T-helper 17 cell (primary cell): ENCODE measurements at regions not wholly inside any gene's neighbourhood (a gene's known extent, or its start where the extent isn't known, plus 50 kb on each side); places are given as distances from the start of the nearest gene placed in this dataset.
"Not testable (repeated sequence)": the region's sequence is repeated elsewhere in the genome, so short reads cannot be mapped to it uniquely, and the experiment has no call there.

ENCODE experiments used
- ATAC-seq: fragments of 150-1000 bp; cut with Tn5 transposase; 2 replicates; pipeline ENCODE4 v1.10.0; 2021; ENCODE audit warnings: mild to moderate bottlenecking, moderate library complexity
- DNase-seq, 3 donors: peaks; one replicate each; pipeline versions ENCODE4 v3.0.0 to v3.0.0-alpha.2; 2020 to 2021
- H3K9me3 ChIP-seq: one replicate; pipeline ENCODE4 v1.7.0; 2013; ENCODE audit warnings: low read length, mild to moderate bottlenecking; ENCODE audit not compliant: control insufficient read depth, poor library complexity, severe bottlenecking
- H3K27ac Mint-ChIP-seq: one replicate; pipeline ENCODE4 v1.8.0; 2022; ENCODE audit warnings: mild to moderate bottlenecking, moderate library complexity, mixed read lengths
- H3K27me3 Mint-ChIP-seq: one replicate; pipeline ENCODE4 v1.8.0; 2022; ENCODE audit warnings: mixed read lengths
- H3K36me3 Mint-ChIP-seq: one replicate; pipeline ENCODE4 v1.8.0; 2022; ENCODE audit warnings: low read depth, mixed read lengths
- H3K4me1 Mint-ChIP-seq: one replicate; pipeline ENCODE4 v1.8.0; 2022; ENCODE audit warnings: mild to moderate bottlenecking, mixed read lengths
- H3K4me3 Mint-ChIP-seq: one replicate; pipeline ENCODE4 v1.8.0; 2022; ENCODE audit warnings: mild to moderate bottlenecking, moderate library complexity, mixed read lengths

DNA sequence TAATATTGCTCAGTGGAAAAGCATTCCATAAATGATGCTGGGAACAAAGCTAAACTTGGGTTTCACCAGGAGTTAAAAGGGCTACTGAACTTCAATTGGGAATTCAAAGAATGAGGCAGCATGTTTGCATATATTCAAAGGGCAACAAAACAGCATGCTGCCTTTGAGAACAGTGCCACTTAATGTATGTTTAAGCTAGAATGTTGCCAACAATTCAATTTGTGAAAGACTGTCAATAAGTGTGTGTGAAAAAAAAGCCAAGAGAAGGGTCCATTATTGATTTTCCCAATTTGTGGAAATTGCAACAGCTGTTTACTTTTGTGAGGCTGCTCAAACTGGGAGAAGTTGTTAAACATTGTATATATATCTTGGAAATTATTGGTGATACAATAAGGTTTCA lies 701.9 kb upstream of the ACTRT1 start:
- Mint-ChIP-seq H3K4me1 (no peaks in the 10 kb centered on the region), H3K36me3 (no peaks in the 10 kb centered on the region), H3K4me3 (no peak overlapping the region), H3K27me3 (no peaks in the 10 kb centered on the region), H3K27ac (no peak overlapping the region)
- DNase-seq (no peak), ATAC-seq (no peak)
- no peaks in the 10 kb centered on the region for H3K9me3 ChIP-seq

DNA sequence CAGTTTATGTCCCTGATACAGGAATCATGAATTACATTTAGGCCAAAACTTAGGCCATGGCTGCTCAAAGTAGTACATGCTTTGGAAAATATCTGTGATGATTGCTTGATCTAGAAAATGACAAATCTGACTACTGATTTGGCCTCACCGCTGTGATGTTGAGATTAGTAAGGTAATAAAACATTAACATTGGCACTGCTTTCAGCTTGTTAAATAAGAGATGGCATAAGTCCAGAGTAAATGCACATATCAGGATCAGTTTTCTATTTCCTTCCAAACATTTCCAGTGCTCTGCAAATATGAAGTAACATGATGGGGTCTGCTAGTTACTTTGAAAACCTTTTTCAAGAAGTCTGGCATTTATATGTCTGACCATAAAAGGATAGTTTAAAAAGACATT lies 687.3 kb upstream of the ACTRT1 start:
- DNase-seq = no peak
- H3K9me3 ChIP-seq = no peaks in the 10 kb centered on the region
- no peaks in the 10 kb centered on the region for H3K36me3 Mint-ChIP-seq
- no peaks in the 10 kb centered on the region for H3K4me1 Mint-ChIP-seq
- no peaks in the 10 kb centered on the region for H3K27me3 Mint-ChIP-seq
- ATAC-seq = no peak
- H3K4me3 Mint-ChIP-seq = no peak overlapping the region
- no peak overlapping the region for H3K27ac Mint-ChIP-seq

DNA sequence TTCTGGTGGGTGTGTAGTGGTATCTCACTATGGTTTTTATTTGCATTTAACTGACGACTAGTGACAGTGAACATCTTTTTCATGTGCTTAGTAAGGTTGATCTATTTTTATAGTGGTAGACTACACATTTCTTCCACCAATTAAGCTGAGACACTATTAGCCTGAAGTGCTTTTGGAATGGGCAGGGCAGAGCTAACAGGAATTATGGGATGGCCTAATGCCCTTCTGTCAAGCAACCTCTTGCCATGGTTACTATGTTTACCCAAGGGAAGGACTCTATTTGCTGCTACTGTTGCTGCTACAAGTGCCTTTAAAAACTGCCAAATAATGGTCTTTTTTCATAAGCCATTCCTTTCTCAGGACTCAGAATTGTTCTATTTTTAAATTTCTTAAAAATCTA lies 676.7 kb upstream of the ACTRT1 start:
- Mint-ChIP-seq H3K36me3 (no peaks in the 10 kb centered on the region), H3K4me1 (no peaks in the 10 kb centered on the region), H3K4me3 (no peak overlapping the region), H3K27me3 (no peaks in the 10 kb centered on the region), H3K27ac (no peak overlapping the region)
- ATAC-seq (no peak), DNase-seq (no peak)
- H3K9me3 ChIP-seq = no peaks in the 10 kb centered on the region

DNA sequence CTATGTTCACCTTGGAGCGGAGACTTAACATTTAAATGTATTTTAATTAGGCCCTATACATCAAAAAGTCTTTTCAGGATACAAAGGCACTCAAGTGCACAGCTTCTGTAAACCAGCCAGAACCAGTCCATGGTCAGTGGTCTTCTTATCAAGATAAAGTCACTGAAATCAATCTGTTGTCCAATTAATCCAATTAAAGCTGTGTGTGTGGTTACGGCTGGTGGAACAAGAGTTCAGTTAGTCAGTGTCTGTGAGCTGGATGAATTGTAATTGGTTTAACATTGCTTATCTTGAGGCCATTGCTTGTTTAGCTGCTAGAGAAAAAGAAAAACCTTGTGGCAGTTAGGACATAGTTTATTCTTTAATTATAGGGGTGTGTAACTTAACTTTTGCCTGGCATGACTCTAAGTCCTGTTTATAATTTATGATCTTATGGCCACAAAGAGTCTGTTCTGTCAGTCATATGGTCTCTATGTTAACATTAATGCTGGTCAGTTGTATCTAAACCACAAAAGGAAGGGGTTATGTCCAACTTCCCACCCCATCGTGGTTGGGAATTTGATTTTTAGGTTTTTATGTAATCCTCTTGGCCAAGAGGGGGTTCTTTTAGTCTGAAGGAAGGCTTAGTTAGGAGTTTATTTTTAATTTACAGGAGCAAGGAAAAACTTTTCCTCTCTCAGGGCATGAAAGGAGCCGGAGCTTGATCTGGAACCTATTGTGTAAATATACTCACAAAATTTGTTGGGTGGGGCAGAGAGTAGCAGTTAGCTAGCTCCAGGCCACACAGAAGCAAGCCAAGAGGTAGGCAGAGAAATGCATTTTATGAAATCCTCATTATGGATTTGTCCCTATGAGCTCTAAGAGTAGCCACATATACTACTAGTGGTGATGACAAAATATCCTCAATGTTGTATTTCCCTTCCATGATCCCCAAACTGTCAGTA lies 665.7 kb upstream of the ACTRT1 start:
- no peaks in the 10 kb centered on the region for H3K9me3 ChIP-seq
- H3K27me3 Mint-ChIP-seq = no peaks in the 10 kb centered on the region
- H3K4me3 Mint-ChIP-seq = no peak overlapping the region

DNA sequence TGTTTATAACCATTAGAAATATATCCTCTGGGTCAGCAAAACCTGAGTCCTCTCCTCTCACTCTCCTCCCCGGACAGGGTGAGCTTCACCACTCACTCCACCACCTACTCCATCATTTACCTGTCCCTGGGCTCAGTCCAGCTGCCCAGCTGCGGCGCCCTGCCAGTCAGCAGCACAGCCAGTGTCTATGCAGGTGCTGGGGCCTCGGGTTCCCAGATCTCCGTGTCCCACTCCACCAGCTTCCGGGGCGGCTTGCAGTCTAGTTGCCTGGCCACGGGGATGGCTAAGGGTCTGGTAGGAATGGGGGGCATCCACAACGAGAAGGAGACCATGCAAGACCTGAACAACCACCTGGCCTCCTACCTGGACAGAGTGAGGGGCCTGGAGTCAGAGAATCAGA lies 662.2 kb upstream of the ACTRT1 start:
- H3K9me3 ChIP-seq = no peaks in the 10 kb centered on the region
- Mint-ChIP-seq H3K27me3 (no peaks in the 10 kb centered on the region), H3K4me1 (no peaks in the 10 kb centered on the region), H3K36me3 (no peaks in the 10 kb centered on the region), H3K4me3 (peak overlapping the region; percentile 12), H3K27ac (no peak overlapping the region)
- no peak for DNase-seq
- no peak for ATAC-seq

More for the DNA sequence above, 665.7 kb upstream of the ACTRT1 start:
- ATAC-seq (no peak), DNase-seq (no peak)
- Mint-ChIP-seq H3K36me3 (no peaks in the 10 kb centered on the region), H3K4me1 (no peaks in the 10 kb centered on the region), H3K27ac (no peak overlapping the region)

DNA sequence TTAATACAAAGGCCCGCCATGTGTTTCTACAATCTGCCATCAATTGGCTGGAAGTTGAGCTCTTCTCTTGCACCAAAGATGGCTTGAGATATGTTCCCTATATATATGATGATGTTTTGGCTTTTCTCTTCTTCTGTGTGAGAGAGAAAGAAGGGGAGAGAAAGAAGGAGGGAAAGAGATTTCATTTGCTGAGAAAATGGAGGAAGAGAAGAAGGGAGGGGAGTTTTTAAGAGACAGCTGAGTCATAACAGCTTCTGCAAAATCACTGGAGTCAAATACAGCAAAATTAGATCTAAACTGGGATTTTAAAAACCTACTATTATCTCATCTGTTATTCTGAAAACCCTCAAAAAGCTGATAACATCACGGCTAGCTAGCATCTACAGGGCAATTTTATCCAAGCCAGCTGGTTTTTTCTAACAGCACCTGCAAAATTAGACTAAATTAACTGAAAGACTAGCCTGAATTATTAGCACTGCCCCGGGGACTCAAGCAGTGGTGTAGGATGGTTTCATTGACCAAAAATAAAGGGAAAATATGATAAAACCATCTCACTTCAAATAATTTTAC lies 647.6 kb upstream of the ACTRT1 start:
- Mint-ChIP-seq H3K27me3 (no peaks in the 10 kb centered on the region), H3K4me3 (no peak overlapping the region), H3K36me3 (no peaks in the 10 kb centered on the region), H3K4me1 (no peaks in the 10 kb centered on the region), H3K27ac (no peak overlapping the region)
- DNase-seq (no peak), ATAC-seq (no peak)
- H3K9me3 ChIP-seq = no peaks in the 10 kb centered on the region

DNA sequence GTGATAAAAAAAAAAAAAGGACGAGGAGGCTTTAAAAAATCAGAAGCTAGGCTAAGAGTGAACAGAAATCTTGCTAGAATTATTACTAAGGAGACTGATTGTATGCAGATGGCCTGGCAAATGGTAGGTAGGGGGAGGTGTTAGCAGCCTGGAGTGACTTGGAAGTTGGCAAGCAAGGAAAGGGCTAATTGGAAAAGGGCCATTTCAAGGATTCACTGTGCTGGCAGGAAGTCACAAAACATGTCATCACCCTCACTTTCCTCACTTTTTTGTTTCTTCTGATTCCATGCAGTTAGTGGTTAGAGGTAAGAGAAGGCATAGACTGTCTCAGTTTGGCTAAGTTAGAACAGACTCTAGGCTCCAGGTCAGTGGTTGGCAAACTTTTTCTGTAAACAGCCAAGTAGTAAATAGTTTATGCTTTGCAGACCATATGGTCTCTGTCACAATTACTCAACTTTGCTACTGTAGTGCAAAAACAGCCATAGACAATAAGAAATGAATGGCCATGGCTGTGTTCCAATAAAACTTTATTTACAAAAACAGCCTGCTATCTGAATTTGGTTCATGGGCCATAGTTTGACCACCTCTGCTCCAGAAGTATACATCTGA lies 646.5 kb upstream of the ACTRT1 start:
- no peaks in the 10 kb centered on the region for H3K36me3 Mint-ChIP-seq
- H3K27ac Mint-ChIP-seq = no peak overlapping the region
- ATAC-seq (no peak), DNase-seq (no peak)
- no peak overlapping the region for H3K4me3 Mint-ChIP-seq
- H3K4me1 Mint-ChIP-seq = no peaks in the 10 kb centered on the region
- no peaks in the 10 kb centered on the region for H3K27me3 Mint-ChIP-seq
- H3K9me3 ChIP-seq = no peaks in the 10 kb centered on the region

DNA sequence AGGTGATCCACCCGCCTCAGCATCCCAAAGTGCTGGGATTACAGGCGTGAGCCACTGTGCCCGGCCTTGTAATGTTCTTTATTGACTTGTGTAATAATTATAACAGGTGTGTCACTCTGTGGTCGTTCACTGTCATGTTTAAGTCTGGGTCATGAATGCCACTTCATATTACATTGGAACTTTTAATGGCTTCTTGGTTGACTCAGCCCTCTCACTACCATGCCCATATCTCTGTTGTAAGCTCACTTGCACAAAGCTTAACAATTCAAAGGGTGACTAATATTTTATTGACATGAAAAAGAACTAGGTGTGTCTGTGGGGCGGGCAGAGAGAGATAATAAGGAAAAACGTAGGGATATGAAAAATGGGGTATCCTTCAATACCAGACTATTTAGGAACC lies 639.7 kb upstream of the ACTRT1 start:
- no peaks in the 10 kb centered on the region for H3K36me3 Mint-ChIP-seq
- H3K4me3 Mint-ChIP-seq = no peak overlapping the region
- no peak for ATAC-seq
- no peaks in the 10 kb centered on the region for H3K4me1 Mint-ChIP-seq
- H3K27ac Mint-ChIP-seq = no peak overlapping the region
- no peak for DNase-seq
- H3K9me3 ChIP-seq = no peaks in the 10 kb centered on the region
- H3K27me3 Mint-ChIP-seq = no peaks in the 10 kb centered on the region

DNA sequence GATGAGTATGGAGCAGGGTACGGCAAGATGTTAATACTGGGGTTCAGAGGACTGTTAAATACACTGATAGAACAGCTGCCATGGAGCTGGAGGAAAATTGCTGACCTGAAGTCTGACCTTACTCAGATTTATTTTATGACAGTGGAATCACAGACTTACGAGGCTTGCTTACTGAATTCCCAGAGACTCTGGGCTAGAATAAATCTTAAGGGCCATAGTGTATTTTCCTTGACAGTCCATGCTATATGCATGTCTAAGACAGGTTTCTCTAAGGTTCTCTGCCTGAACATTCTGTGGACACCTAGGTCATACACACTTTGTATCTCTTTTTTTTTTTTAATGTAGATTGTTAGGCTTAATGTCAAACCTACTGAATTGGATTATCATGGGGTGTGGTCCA lies 633.2 kb upstream of the ACTRT1 start:
- DNase-seq (no peak), ATAC-seq (no peak)
- H3K36me3 Mint-ChIP-seq = no peaks in the 10 kb centered on the region
- no peaks in the 10 kb centered on the region for H3K27me3 Mint-ChIP-seq
- no peaks in the 10 kb centered on the region for H3K9me3 ChIP-seq
- no peaks in the 10 kb centered on the region for H3K4me1 Mint-ChIP-seq
- no peak overlapping the region for H3K4me3 Mint-ChIP-seq
- no peak overlapping the region for H3K27ac Mint-ChIP-seq

DNA sequence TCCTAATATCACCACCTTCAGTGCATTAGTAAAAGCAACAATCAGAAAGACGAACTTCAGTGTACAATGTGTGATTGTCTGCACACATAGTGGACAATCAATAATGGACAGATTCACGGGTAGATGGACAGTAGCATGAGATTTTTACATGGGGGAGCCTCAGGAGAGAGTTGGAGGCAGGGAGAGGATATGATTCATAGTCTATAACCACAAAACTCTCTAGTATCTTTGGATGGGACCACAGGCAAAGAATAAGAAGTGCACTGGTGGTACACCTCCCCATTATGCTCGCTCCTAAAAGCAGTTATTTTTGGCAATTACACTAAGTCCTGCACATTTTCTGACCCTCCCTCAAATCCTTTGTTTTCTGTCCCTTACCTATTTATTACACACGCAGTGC lies 624.4 kb upstream of the ACTRT1 start:
- H3K27ac Mint-ChIP-seq = no peak overlapping the region
- ATAC-seq (no peak), DNase-seq (no peak)
- H3K36me3 Mint-ChIP-seq = no peaks in the 10 kb centered on the region
- H3K9me3 ChIP-seq = no peaks in the 10 kb centered on the region
- no peak overlapping the region for H3K4me3 Mint-ChIP-seq
- H3K27me3 Mint-ChIP-seq = no peaks in the 10 kb centered on the region
- no peaks in the 10 kb centered on the region for H3K4me1 Mint-ChIP-seq

DNA sequence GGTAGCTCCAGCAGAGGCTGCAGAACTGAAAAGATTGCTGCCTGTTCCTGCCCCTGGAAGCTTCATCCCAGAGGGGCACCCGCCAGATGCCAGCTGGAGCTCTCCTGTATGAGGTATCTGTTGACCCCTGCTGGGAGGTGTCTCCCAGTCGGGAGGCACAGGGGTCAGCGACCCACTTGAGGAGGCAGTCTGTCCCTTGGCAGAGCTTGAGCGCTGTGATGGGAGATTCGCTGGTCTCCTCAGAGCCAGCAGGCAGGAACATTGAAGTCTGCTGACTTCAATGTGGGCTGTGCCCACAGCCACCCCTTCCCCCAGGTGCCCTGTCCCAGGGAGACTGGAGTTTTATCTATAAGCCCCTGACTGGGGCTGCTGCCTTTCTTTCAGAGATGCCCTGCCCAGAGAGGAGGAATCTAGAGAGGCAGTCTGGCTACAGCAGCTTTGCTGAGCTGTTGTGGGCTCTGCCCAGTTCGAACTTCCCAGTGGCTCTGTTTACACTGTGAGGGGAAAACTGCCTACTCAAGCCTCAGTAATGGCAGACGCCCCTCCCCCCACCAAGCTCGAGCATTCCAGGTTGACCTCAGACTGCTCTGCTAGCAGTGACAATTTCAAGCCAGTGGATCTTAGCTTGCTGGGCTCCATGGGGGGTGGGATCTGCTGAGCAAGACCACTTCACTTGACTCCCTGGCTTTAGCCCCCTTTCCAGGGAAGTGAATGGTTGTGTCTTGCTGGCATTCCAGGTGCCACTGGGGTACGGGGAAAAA lies 622.3 kb upstream of the ACTRT1 start:
- ATAC-seq, H3K9me3 ChIP-seq, H3K27ac Mint-ChIP-seq, H3K27me3 Mint-ChIP-seq, H3K4me3 Mint-ChIP-seq, H3K36me3 Mint-ChIP-seq, H3K4me1 Mint-ChIP-seq, DNase-seq: not testable (repeated sequence)

DNA sequence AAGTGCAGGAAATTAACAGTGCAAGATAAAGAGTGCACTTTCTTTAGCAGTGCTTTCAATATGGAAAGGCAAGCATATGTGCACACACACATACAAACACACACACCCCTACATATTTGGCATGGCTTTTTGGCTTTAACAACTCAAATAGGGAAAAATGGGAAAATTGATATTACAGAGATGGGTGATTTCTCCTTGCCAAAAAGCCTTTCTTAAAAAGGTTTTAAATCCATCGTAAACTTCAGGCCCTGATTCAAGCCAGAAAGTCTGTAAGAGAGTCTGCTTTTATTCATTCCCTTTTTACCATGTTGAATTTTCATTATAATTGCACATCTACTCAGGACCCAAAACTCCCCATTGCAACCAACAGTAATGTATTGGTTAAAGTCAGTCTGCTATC lies 612.0 kb upstream of the ACTRT1 start:
- Mint-ChIP-seq H3K36me3 (no peaks in the 10 kb centered on the region), H3K27ac (no peak overlapping the region), H3K27me3 (no peaks in the 10 kb centered on the region), H3K4me1 (no peaks in the 10 kb centered on the region), H3K4me3 (no peak overlapping the region)
- no peak for ATAC-seq
- H3K9me3 ChIP-seq = no peaks in the 10 kb centered on the region
- no peak for DNase-seq

DNA sequence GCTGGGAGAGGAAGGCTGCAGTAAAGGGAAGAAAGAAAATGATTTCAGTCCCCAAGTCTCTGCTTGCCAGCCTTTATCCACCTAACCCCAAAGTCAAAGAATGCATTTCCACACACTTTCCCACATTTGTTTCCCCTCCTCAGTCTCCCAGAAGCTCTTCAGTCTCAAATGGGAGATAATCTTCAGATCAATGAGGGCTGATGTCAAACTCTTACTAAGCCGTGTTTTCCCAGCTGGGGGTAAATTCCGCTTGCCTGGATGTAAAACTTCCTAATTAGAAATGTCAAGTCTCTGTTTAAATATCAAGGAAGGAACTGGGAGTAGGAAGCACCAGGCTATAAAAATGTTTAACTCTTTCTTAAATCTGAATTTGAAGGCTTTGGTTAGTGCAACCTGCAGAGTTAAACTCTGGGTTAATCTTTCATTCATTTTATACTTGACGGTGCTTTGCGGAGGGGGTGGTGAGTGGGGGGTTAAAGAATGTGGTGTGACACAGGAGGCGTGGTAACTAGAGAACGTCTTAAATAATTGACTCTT lies 601.4 kb upstream of the ACTRT1 start:
- H3K27me3 Mint-ChIP-seq = no peaks in the 10 kb centered on the region
- no peak for ATAC-seq
- H3K4me3 Mint-ChIP-seq = no peak overlapping the region

More for the DNA sequence above, 601.4 kb upstream of the ACTRT1 start:
- no peaks in the 10 kb centered on the region for H3K9me3 ChIP-seq
- Mint-ChIP-seq H3K27ac (no peak overlapping the region), H3K36me3 (no peaks in the 10 kb centered on the region), H3K4me1 (no peaks in the 10 kb centered on the region)
- DNase-seq = no peak
